Activated T-helper 1 cell treated with anti-CD3 and anti-CD28 coated beads, Interleukin-12 subunit alpha, Interleukin-12 subunit beta, Interleukin-2, Interleukin-4 antibody, amounts not matched to agents 30 ng/mL and 10 ng/mL and 1 ng/mL, durations not matched to agents 14 hours and 24 hours and 36 hours (primary cell): ENCODE measurements at regions not wholly inside any gene's neighbourhood (a gene's known extent, or its start where the extent isn't known, plus 50 kb on each side); places are given as distances from the start of the nearest gene placed in this dataset.

ENCODE experiments used
- DNase-seq: peaks from one replicate; pipeline ENCODE4 v3.0.0; 2021; ENCODE audit warnings: low spot score
- H3K27ac Mint-ChIP-seq: one replicate; pipeline ENCODE4 v1.8.0; 2021; ENCODE audit warnings: mild to moderate bottlenecking, mixed read lengths
- H3K27me3 Mint-ChIP-seq: one replicate; pipeline ENCODE4 v1.8.0; 2022; ENCODE audit warnings: mild to moderate bottlenecking, moderate library complexity, mixed read lengths; ENCODE audit not compliant: insufficient read depth
- H3K36me3 Mint-ChIP-seq: one replicate; pipeline ENCODE4 v1.8.0; 2021; ENCODE audit warnings: low read depth, mixed read lengths
- H3K4me1 Mint-ChIP-seq: one replicate; pipeline ENCODE4 v1.8.0; 2021; ENCODE audit warnings: low read depth, mixed read lengths
- H3K4me3 Mint-ChIP-seq: one replicate; pipeline ENCODE4 v1.8.0; 2021; ENCODE audit warnings: mild to moderate bottlenecking, moderate library complexity, mixed read lengths
- H3K9me3 Mint-ChIP-seq: one replicate; pipeline ENCODE4 v1.8.0; 2021; ENCODE audit warnings: mixed read lengths
- intact Hi-C: fragments of 100-400 bp; cut with micrococcal nuclease; formaldehyde crosslinking; loops from one replicate; pipeline ENCODE4 v1.15.1; 2024

- Mint-ChIP-seq H3K36me3 (no peaks in the 10 kb centered on the region), H3K4me3 (no peak overlapping the region), H3K9me3 (peaks cover 3% of the 10 kb centered on the region), H3K27me3 (peaks cover 20% of the 10 kb centered on the region), H3K4me1 (no peaks in the 10 kb centered on the region), H3K27ac (no peak overlapping the region)
- DNase-seq, result no peak
- intact Hi-C loops, result no loop called here
These were observed 143.7 kb upstream of the CAMK1G start for GRCh38 chr1:209439828-209440227.

GRCh38 chr1:209443361-209443931 lies 140.1 kb upstream of the CAMK1G start:
- H3K4me1 Mint-ChIP-seq, result no peaks in the 10 kb centered on the region
- no peak for DNase-seq
- no peak overlapping the region for H3K27ac Mint-ChIP-seq
- no peaks in the 10 kb centered on the region for H3K36me3 Mint-ChIP-seq
- peaks cover 3% of the 10 kb centered on the region for H3K9me3 Mint-ChIP-seq
- H3K4me3 Mint-ChIP-seq, result no peak overlapping the region
- intact Hi-C loops, result no loop called here
- peaks cover 11% of the 10 kb centered on the region for H3K27me3 Mint-ChIP-seq

GRCh38 chr1:209443975-209444651 lies 139.4 kb upstream of the CAMK1G start:
- peaks cover 11% of the 10 kb centered on the region for H3K27me3 Mint-ChIP-seq
- no peak overlapping the region for H3K27ac Mint-ChIP-seq
- H3K36me3 Mint-ChIP-seq, result no peaks in the 10 kb centered on the region
- DNase-seq, result no peak
- no peaks in the 10 kb centered on the region for H3K4me1 Mint-ChIP-seq
- intact Hi-C loops, result no loop called here
- no peak overlapping the region for H3K4me3 Mint-ChIP-seq
- H3K9me3 Mint-ChIP-seq, result peaks cover 3% of the 10 kb centered on the region

- intact Hi-C loops, result no loop called here
- H3K27ac Mint-ChIP-seq, result no peak overlapping the region
These were observed 138.6 kb upstream of the CAMK1G start for GRCh38 chr1:209444961-209445360.

GRCh38 chr1:209445576-209445975 lies 137.9 kb upstream of the CAMK1G start:
- intact Hi-C loops, result no loop called here
- Mint-ChIP-seq H3K36me3 (no peaks in the 10 kb centered on the region), H3K27me3 (peaks cover 7% of the 10 kb centered on the region), H3K4me1 (no peaks in the 10 kb centered on the region), H3K27ac (no peak overlapping the region), H3K9me3 (no peaks in the 10 kb centered on the region), H3K4me3 (no peak overlapping the region)
- no peak for DNase-seq

More at GRCh38 chr1:209444961-209445360, 138.6 kb upstream of the CAMK1G start:
- Mint-ChIP-seq H3K4me3 (no peak overlapping the region), H3K9me3 (peaks cover 1% of the 10 kb centered on the region), H3K27me3 (peaks cover 9% of the 10 kb centered on the region), H3K36me3 (no peaks in the 10 kb centered on the region), H3K4me1 (no peaks in the 10 kb centered on the region)
- DNase-seq, result no peak

- no peaks in the 10 kb centered on the region for H3K36me3 Mint-ChIP-seq
- intact Hi-C loops, result no loop called here
- no peaks in the 10 kb centered on the region for H3K9me3 Mint-ChIP-seq
- no peaks in the 10 kb centered on the region for H3K4me1 Mint-ChIP-seq
- H3K4me3 Mint-ChIP-seq, result no peak overlapping the region
- peaks cover 7% of the 10 kb centered on the region for H3K27me3 Mint-ChIP-seq
- H3K27ac Mint-ChIP-seq, result no peak overlapping the region
- DNase-seq, result no peak
These were observed 137.2 kb upstream of the CAMK1G start for GRCh38 chr1:209446356-209446755.

GRCh38 chr1:209454340-209454994 lies 129.0 kb upstream of the CAMK1G start:
- Mint-ChIP-seq H3K27me3 (peaks cover 5% of the 10 kb centered on the region), H3K9me3 (no peaks in the 10 kb centered on the region), H3K4me3 (no peak overlapping the region), H3K36me3 (no peaks in the 10 kb centered on the region), H3K27ac (no peak overlapping the region), H3K4me1 (no peaks in the 10 kb centered on the region)
- intact Hi-C loops, result no loop called here
- no peak for DNase-seq

GRCh38 chr1:209455145-209455544 lies 128.4 kb upstream of the CAMK1G start:
- H3K36me3 Mint-ChIP-seq, result no peaks in the 10 kb centered on the region
- no peak overlapping the region for H3K27ac Mint-ChIP-seq

GRCh38 chr1:209455661-209456358 lies 127.7 kb upstream of the CAMK1G start:
- intact Hi-C loops, result no loop called here
- DNase-seq, result no peak
- H3K4me1 Mint-ChIP-seq, result no peaks in the 10 kb centered on the region
- H3K27me3 Mint-ChIP-seq, result peaks cover 7% of the 10 kb centered on the region
- no peaks in the 10 kb centered on the region for H3K36me3 Mint-ChIP-seq
- no peak overlapping the region for H3K27ac Mint-ChIP-seq
- no peak overlapping the region for H3K4me3 Mint-ChIP-seq
- no peaks in the 10 kb centered on the region for H3K9me3 Mint-ChIP-seq

More at GRCh38 chr1:209455145-209455544, 128.4 kb upstream of the CAMK1G start:
- intact Hi-C loops, result no loop called here
- Mint-ChIP-seq H3K9me3 (no peaks in the 10 kb centered on the region), H3K27me3 (peaks cover 5% of the 10 kb centered on the region), H3K4me1 (no peaks in the 10 kb centered on the region), H3K4me3 (no peak overlapping the region)
- no peak for DNase-seq

- Mint-ChIP-seq H3K36me3 (no peaks in the 10 kb centered on the region), H3K9me3 (peaks cover 3% of the 10 kb centered on the region), H3K4me1 (no peaks in the 10 kb centered on the region), H3K27ac (no peak overlapping the region), H3K4me3 (no peak overlapping the region), H3K27me3 (peaks cover 9% of the 10 kb centered on the region)
- no peak for DNase-seq
- intact Hi-C loops, result no loop called here
These were observed 126.6 kb upstream of the CAMK1G start for GRCh38 chr1:209456878-209457277.

- Mint-ChIP-seq H3K27ac (no peak overlapping the region), H3K9me3 (peaks cover 3% of the 10 kb centered on the region), H3K36me3 (no peaks in the 10 kb centered on the region), H3K4me1 (no peaks in the 10 kb centered on the region), H3K4me3 (no peak overlapping the region), H3K27me3 (peaks cover 9% of the 10 kb centered on the region)
- intact Hi-C loops, result no loop called here
- no peak for DNase-seq
These were observed 126.0 kb upstream of the CAMK1G start for GRCh38 chr1:209457401-209458125.

- peaks cover 9% of the 10 kb centered on the region for H3K27me3 Mint-ChIP-seq
- no peak overlapping the region for H3K4me3 Mint-ChIP-seq
- no peak for DNase-seq
- peaks cover 3% of the 10 kb centered on the region for H3K9me3 Mint-ChIP-seq
- intact Hi-C loops, result no loop called here
- no peak overlapping the region for H3K27ac Mint-ChIP-seq
- no peaks in the 10 kb centered on the region for H3K4me1 Mint-ChIP-seq
- no peaks in the 10 kb centered on the region for H3K36me3 Mint-ChIP-seq
These were observed 124.6 kb upstream of the CAMK1G start for GRCh38 chr1:209458921-209459320.
